Adrenal gland (tissue), 5 donors: ENCODE measurements at regions not wholly inside any gene's neighbourhood (a gene's known extent, or its start where the extent isn't known, plus 50 kb on each side); places are given as distances from the start of the nearest gene placed in this dataset.

Experiments used
- POLR2A ChIP-seq, 2 donors: fragments of 450-650 bp; IDR thresholded peaks; one replicate each; pipeline ENCODE4 v1.6.1; 2017; ENCODE audit warnings: antibody characterized with exemption in 2 of 2, mild to moderate bottlenecking in 2 of 2, moderate library complexity in 1 of 2
- TF ChIP-seq, protein P1 (sequence below), 6 experiments: fragments of 450-650 bp in 4 of 6; fragments of 200-600 bp in 2 of 6; sonication (generic) in 1 of 6; IDR thresholded peaks; 1 replicate in 5 of 6; 2 replicates in 1 of 6; pipeline versions ENCODE4 v1.5.1 to v1.8.0; 2016 to 2021; ENCODE audit warnings: antibody characterized with exemption in 6 of 6, mild to moderate bottlenecking in 2 of 6, moderate library complexity in 1 of 6
- donor health status: DM: no; HTN: no; CAD: no.

GRCh38 chr5:118597543-118597942 is 390.8 kb downstream of the DTWD2 start:
- TF ChIP-seq, protein P1, sequence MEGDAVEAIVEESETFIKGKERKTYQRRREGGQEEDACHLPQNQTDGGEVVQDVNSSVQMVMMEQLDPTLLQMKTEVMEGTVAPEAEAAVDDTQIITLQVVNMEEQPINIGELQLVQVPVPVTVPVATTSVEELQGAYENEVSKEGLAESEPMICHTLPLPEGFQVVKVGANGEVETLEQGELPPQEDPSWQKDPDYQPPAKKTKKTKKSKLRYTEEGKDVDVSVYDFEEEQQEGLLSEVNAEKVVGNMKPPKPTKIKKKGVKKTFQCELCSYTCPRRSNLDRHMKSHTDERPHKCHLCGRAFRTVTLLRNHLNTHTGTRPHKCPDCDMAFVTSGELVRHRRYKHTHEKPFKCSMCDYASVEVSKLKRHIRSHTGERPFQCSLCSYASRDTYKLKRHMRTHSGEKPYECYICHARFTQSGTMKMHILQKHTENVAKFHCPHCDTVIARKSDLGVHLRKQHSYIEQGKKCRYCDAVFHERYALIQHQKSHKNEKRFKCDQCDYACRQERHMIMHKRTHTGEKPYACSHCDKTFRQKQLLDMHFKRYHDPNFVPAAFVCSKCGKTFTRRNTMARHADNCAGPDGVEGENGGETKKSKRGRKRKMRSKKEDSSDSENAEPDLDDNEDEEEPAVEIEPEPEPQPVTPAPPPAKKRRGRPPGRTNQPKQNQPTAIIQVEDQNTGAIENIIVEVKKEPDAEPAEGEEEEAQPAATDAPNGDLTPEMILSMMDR (IDR thresholded peaks at IDR 0.05): no peak
- no peak for TF ChIP-seq POLR2A (IDR thresholded peaks at IDR 0.05)
